ENCODE measurements at regions not wholly inside any gene's neighbourhood (a gene's known extent, or its start where the extent isn't known, plus 50 kb on each side); places are given as distances from the start of the nearest gene placed in this dataset.

DNA sequence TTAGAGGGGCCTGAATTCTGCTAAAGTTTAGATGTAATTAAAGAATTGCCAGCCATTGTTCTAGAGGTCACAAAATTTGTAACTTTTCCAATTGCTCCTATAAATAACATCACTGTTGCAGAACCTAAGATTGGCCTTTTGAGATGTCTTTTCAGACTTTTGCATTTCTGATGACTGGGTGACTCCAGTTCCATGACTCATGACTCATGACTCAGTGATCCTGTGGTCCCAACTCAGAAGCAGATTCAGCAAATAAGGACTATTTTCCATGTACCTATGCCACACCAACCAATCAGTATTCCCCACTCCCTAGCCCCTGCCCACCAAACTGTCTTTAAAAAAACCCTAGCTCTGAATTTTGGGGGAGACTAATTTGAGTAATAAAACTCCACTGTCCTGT is 740.9 kb downstream of the CDH8 start:
- TF ChIP-seq, protein P1, sequence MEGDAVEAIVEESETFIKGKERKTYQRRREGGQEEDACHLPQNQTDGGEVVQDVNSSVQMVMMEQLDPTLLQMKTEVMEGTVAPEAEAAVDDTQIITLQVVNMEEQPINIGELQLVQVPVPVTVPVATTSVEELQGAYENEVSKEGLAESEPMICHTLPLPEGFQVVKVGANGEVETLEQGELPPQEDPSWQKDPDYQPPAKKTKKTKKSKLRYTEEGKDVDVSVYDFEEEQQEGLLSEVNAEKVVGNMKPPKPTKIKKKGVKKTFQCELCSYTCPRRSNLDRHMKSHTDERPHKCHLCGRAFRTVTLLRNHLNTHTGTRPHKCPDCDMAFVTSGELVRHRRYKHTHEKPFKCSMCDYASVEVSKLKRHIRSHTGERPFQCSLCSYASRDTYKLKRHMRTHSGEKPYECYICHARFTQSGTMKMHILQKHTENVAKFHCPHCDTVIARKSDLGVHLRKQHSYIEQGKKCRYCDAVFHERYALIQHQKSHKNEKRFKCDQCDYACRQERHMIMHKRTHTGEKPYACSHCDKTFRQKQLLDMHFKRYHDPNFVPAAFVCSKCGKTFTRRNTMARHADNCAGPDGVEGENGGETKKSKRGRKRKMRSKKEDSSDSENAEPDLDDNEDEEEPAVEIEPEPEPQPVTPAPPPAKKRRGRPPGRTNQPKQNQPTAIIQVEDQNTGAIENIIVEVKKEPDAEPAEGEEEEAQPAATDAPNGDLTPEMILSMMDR (IDR thresholded peaks at IDR 0.05; ENCODE audit: poor library complexity, severe bottlenecking), result no peak
- TF ChIP-seq EP300 (conservative IDR thresholded peaks at IDR 0.05; ENCODE audit: poor library complexity, severe bottlenecking) (no peak), EZH2 (IDR thresholded peaks at IDR 0.05; ENCODE audit: borderline replicate concordance, insufficient read depth, low read length, poor library complexity, severe bottlenecking) (no peak), TAF1 (IDR thresholded peaks at IDR 0.05; ENCODE audit: low read depth) (no peak), POLR2AphosphoS5 (IDR thresholded peaks at IDR 0.05) (no peak), SMC3 (conservative IDR thresholded peaks at IDR 0.05; ENCODE audit: poor library complexity) (no peak)
- TF ChIP-seq, protein P2, sequence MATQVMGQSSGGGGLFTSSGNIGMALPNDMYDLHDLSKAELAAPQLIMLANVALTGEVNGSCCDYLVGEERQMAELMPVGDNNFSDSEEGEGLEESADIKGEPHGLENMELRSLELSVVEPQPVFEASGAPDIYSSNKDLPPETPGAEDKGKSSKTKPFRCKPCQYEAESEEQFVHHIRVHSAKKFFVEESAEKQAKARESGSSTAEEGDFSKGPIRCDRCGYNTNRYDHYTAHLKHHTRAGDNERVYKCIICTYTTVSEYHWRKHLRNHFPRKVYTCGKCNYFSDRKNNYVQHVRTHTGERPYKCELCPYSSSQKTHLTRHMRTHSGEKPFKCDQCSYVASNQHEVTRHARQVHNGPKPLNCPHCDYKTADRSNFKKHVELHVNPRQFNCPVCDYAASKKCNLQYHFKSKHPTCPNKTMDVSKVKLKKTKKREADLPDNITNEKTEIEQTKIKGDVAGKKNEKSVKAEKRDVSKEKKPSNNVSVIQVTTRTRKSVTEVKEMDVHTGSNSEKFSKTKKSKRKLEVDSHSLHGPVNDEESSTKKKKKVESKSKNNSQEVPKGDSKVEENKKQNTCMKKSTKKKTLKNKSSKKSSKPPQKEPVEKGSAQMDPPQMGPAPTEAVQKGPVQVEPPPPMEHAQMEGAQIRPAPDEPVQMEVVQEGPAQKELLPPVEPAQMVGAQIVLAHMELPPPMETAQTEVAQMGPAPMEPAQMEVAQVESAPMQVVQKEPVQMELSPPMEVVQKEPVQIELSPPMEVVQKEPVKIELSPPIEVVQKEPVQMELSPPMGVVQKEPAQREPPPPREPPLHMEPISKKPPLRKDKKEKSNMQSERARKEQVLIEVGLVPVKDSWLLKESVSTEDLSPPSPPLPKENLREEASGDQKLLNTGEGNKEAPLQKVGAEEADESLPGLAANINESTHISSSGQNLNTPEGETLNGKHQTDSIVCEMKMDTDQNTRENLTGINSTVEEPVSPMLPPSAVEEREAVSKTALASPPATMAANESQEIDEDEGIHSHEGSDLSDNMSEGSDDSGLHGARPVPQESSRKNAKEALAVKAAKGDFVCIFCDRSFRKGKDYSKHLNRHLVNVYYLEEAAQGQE (IDR thresholded peaks at IDR 0.05; ENCODE audit: borderline replicate concordance), result no peak

Data from neural cell (in vitro differentiated cells).